NOMO-1 (cell line): ENCODE measurements at regions not wholly inside any gene's neighbourhood (a gene's known extent, or its start where the extent isn't known, plus 50 kb on each side); places are given as distances from the start of the nearest gene placed in this dataset.

Experiments
- DNase-seq, 2 experiments: peaks; one replicate each; lab custom pipeline; 2025; ENCODE audit not compliant: unreplicated experiment in 2 of 2; lab: John Stamatoyannopoulos, UW

DNA sequence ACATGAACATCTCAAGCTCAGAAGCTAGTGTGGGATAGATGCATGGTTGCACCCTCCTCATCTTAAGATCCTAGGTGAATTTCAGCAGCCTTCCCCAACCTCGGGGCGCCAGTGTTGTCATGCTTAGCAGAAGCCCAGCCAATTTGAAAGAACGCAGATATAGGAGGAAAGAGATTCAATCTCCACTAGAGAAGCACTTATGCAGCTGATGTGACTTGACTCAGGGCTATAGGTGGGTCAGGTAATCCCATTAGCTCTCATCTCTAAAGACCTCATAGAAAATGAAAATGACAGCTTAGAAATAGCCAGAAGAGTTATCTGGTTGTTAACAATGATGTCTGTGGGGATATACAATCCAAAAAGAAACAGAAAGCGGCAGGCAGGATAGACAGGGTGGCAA is 310.5 kb downstream of the GPAM start:
- no peak for DNase-seq

DNA sequence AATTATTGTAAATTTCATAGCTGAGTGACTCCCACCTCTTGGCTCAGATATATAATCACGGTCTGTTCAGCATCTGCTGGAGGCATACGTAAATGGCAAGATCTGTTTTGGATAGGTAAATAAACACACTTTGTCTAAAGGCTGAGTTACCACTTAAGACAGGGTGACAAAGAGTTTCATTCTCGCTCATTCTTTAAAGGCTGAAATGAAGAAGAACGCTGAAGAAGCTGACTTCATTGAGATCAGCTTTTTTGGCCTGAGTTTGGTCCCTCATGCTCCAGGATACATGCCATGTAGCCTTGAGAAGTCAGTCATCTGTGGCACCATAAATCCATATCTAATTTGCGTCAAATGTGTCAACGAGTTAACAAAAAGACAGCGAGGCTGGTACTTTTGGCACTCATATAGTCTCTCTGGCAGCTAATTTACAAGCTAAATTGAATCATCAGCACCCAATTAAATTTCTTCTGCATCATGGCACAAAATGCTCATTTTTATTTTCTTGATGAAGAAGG is 309.9 kb downstream of the GPAM start:
- no peak for DNase-seq

DNA sequence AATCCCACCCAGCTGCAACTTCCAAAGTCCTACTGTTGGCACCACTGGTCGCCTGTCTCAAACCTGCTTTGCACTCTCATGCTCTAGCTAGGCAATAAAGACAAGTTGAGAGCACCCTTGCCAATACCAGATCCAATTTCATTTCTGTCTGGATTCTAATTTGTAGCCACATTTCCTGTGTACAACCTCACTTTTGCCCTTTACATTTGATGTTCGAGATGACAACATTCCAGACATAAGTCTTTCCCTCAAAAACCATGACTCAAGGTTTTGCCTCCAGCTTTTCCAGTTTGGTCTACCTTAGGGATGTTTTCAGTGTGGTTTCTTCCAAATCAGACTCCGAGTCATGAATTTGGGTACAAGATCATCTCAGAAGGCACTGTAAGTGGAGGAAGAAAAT is 309.0 kb downstream of the GPAM start:
- no peak for DNase-seq

DNA sequence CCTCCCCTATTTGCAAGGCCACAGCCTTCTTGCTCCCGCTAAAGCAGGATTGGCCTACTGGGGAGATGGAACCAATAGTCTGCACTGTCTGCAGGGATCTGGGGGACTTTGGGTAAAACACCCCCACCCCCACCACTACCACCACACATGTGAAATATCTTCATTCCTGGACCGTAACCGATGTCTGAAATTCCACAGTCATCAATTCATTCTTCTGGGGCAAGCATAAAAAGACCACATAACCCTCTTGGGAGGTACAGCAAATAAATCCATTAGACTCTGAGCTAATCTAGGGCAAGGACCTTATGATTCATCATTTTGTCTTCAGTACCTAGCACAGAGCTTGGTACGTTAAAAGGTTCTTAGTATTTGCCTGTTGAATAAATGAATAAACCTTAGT is 307.8 kb downstream of the GPAM start:
- DNase-seq: no peak

DNA sequence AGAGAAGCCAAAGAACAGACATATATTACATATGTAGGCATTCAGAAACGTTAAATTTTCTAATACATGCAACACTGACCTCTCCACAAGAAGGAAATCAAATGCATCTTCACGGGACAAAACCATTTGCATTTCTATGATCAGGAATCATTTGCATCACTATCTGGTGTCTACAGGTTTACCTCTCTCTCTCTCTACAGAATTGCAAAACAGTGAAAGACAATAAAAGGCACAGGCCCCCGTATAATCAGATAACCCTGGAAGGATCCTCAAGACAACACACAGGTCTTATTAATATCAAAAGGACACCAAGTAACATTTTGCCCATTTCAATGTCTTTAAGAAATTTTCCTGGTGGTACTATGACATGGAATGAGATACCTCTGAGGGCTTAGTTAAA is 306.3 kb downstream of the GPAM start:
- DNase-seq: no peak

DNA sequence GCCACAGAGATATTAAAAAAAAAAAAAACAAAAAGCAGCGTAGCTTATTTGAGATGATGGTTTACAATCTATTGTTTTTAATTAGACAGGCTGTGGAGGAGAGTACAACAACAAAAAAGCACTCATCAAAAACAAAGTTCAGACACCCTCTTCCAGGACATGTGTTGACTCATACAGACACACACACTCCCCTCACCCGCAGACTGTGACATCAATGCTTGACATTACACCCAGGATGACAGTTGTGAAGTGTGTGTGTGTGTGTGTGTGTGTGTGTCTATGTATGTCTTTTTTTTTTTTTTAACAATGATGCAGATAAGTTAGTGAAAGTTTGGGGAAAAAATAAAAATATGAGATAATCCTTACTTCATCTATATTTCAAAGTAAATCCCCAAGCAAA is 303.6 kb downstream of the GPAM start:
- no peak for DNase-seq

DNA sequence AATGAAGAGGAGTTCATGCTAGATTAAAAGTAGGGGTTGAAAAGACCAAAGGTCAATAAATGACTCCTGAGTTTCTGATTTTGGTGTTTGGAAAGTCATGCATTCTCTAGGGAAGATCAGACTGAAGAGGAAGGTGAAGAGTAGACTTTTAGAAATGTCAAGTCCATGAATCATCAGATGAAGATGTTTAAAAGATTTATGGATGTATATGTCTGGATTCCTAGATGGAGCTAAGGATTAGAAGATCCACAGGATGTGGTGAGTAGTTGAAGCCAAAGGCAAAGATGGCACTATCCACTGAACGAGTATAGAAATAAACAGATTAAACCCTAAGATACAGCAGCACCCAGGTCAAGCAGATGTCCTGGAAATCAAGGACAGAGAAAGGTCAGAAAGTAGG is 298.5 kb downstream of the GPAM start:
- DNase-seq: no peak

DNA sequence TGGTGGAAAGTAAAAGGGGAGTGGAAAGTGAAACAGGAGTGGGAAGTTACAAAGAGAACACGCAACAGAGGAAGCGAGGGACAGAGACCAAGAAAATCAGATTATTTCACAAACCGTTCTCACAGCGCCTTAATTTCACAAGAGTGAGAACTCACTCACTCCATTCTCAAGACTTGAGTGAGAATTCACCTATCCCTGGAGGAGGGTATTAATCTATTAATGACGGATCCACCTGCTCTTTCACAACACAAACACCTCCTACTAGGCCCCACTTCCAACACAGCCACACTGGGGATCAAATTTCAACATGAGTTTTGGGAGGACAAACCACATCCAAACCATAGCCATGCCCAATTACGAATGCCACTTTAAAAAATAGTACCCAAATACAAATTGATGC is 297.6 kb downstream of the GPAM start:
- no peak for DNase-seq

DNA sequence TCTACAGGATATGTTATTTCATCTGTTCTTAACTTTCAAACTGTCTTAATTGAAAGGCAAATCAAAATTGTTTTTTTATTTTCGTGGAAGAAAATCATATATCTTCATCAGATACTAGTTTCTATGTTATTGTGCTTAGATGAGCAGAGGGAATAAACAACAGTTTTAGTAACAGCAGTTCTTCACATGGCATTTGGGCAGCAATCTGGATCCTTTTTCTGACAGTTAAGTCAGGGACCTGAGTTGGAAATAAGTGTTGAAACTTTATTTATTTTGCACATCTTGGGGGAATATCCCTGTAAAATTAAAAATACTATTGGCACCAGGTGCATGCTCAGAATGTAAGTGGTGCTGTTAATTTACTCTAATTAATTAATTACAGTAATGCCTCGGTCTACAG is 296.3 kb downstream of the GPAM start:
- no peak for DNase-seq

DNA sequence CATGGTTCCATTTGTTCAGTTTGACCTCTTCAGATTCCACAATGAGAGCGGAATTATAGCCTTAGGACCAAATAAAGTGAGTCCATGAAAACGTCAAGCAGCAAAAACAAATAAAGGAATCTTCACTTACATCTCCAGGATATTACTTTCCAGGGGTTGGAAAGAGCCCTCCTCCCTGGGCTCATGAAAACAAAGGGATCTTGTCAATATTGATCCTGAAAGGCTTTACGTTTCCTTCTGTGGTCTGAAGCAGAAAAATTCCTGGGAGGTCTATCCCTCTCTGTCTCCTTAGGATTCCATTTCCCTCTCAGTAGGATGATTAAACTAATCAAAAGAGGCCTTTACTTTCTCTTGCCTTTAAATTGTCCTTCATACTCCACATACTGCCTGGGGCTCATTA is 293.5 kb downstream of the GPAM start:
- no peak for DNase-seq

DNA sequence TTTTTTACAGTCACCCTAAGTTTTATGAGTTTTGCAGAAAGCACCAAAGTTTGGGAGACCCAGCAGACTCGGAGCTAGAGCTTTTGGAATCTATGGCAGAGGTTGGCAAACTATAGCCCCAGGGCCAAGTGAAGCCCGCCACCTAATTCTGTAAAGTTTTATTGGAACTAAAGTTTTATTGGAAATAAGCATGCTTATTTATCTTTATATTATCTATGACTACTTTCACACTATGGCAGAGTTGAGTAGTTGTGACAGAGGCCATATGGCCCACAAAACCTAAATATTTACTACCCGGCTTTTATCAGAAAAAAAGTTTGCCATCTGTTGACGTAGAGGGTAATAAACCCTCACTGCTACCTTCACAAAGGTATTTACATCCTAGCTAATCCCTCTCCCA is 267.6 kb downstream of the GPAM start:
- no peak for DNase-seq

DNA sequence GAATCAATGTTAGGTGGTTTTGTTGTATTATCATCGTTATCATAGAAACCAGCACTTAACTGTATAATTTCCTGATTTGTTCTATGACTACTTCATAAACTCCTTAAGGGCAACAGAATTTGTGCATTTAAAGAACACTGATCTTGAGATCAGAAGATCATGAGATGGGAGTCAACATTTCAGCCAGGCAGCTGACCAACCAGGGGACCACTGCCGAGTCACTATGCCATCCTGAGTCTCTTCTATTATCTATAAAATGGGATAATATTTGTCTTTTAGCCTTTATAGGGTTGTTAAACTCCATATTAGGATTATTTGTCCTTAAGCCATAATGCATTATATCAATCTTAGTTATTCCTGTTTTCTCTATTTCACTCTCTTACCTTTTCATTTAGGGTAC is 261.7 kb downstream of the GPAM start:
- DNase-seq: no peak

DNA sequence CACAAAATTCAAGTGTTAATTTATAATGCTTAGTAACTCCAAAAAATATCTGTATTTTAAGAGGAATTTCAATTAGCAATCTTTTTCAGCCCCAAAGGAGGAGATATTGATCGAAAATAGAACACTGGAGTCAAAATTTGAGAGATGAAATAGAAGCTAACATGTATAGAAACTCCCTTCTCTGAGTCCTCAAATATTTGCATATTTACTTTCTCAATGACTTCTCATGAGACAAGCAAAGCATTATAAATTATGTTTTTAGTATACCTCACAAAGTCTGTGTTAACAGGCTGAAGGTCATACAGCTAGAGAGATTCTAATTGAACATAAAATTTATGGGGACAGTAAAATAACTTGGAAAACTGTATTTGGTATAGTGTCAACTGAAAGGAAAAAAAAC is 260.5 kb downstream of the GPAM start:
- no peak for DNase-seq

DNA sequence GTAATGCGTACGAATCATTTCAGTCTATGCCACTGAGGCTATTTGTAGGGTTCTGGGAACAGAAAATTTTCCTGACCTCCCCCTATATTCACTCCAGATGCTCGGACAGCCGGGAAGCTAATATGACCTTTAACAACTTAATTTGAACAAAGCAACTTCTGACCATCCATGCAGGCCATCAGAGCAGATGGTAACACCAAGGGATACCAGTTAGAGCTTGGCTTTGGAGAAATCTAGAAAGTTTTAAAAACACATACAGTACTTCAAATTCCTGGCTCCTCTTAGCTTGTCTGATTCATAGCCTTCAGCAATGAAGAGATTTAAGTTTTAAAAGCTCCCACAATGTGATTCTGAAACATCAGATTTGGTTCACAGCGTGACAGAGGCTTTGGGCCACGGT is 257.3 kb downstream of the GPAM start:
- no peak for DNase-seq

DNA sequence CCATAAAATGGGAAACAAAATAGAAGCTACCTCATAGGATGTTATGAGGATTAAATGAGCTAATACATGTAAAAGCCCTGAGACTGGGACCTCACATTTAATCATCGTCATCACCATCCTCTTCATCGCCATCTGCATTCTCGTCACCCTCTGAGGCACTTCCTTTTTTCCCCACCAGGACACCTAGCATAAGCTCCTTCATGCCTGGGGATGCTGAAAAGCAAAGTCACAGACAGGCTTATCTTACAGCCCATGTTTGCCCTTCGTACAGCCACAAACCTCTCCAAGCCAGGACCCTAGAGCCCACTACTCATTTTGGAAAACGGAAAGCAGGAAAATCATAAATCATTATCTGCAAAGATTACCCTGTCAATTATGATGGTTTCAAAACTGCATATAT is 249.6 kb downstream of the GPAM start:
- DNase-seq: no peak

DNA sequence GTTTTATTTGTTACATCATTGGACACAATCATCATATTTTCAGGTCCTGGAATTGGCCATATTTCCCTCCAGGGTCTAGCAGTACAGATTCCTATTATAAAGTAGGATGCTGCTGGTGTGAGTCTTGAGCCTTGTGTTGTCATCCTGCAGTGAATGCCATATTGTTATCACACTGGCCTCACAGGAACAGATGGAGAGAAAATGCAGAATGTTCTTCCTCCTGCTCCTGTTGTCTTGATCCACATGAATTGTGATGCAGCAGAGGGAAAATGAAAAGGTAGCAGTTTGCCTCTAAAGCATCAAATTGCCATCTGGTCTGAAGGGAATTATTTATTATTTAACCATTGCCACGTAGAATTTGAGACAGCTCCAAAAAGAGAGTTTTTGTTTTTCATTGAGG is 248.6 kb downstream of the GPAM start:
- no peak for DNase-seq

DNA sequence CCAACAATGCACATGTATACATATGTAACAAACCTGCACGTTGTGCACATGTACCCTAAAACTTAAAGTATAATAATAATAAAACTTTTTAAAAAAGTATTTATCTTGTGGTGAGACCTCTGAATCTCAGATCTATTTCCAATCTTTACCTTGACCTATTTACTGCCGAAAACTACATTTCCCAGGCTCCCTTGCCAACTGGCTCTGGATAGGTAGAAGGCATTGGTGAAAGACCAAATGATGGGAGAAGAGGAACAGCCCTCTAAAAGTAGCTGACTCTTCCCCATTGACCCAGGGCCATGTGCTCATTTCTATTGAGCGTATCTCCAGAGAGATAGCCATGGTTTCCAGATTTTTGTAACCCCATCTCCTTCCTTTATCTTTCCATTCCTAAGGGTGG is 247.4 kb downstream of the GPAM start:
- no peak for DNase-seq

DNA sequence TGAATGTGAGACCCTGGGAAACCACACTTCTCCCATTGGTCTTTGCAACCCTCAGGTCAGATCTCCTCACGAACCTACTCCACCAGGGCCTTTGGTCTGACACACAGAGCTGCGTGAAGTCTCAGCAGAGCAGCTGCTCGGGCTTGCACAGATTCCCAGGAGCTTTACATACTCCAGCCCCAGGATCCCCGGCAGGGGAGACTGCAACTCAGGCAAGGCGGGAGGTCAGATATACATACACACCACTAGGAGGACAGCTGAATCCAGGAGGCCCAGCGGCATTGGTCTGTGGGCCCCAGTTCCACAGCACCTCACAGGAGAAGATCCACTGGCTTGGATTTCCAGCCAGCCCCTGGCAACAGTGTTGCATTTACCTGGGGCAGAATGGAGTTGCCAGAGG is 239.2 kb downstream of the GPAM start:
- no peak for DNase-seq

DNA sequence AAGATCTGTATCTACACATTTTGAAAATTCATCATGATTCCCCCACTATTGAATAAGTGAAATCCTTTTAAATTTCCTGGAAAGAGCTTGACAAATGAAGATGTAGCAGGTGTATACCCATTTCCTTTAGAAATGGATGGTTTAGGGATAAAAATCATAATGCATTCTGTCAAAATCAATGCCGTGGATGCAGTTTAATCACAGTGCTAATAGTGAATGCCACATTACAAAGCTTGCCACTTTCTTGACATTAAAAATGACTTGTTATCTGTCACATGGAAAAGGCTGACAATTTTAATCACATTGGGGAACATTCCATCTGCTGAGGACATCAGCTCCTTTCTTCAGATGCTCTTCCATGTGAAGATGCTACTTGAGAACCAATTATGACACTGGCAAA is 229.6 kb downstream of the GPAM start:
- DNase-seq: no peak

DNA sequence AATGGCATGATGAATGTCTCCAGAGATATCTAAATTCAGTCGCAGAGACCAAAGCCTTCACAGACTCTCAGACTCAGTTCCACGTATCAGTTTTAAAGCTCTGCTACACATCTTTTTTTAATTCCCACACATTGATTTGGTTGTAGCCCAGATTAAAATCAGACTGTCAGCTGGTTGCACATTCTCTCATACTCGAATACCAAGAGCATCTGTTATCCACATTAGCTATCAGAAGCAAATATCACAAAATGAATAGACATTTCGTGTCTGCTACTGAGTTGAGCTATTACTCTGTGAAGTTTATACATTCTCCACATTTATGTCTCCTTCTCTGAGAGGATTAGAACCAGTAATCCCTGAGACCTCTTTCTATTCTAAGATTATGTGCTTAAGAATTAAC is 229.2 kb downstream of the GPAM start:
- DNase-seq: no peak

DNA sequence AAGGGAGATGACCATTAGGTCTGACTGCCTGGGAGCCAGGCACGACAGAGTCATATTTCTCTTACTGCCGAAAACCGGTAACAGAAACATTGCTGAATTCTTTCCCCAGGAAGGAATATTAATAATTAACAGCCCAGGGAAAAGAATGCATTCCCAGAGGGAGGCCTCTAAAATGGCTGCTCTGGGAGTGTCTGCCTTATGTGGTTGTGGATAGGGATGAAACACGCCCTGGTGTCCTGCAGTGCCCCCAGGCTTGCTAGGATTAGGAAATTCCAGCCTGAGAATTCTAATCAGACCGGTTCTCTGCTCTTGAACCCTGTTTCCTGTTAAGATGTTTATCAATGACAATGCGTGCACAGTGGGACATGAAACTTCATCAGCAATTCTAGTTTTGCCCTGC is 226.7 kb downstream of the GPAM start:
- DNase-seq: no peak

DNA sequence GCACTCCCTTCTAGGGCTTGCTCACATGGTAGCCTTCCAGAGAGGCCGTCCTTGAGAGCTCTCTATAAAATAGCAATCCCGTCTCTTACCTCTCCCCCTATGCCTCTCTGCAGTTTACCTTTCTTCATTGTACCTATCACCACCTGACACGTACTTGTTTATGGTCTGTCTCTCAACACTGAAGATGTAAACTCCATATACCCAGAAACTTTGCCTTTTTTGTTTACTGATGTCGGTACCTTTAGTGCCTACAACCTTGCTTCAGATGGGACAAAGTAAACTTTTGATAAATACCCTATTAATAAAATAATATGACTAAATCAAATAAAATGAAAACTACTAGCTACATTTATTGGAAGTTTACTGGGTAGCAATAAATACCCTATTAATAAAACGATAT is 220.6 kb downstream of the GPAM start:
- DNase-seq: no peak

DNA sequence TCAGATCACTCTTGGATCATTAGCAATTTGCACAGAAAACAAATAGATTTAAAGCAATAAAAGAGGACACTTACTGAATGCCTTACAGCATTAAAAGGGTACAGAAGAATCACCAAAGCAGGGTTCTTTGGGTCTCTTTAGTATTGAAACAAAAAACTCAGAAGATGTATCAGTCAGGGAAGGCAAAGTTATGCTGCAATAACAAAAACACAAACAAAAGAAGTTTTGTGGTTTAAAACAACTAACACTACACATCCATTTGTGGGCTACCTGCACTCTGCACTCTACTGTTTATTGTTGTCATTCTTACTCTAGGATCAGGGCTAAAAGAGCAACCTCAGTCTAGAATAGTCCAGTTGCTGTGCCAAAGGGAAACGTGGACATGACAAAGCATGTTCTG is 216.4 kb downstream of the GPAM start:
- no peak for DNase-seq

DNA sequence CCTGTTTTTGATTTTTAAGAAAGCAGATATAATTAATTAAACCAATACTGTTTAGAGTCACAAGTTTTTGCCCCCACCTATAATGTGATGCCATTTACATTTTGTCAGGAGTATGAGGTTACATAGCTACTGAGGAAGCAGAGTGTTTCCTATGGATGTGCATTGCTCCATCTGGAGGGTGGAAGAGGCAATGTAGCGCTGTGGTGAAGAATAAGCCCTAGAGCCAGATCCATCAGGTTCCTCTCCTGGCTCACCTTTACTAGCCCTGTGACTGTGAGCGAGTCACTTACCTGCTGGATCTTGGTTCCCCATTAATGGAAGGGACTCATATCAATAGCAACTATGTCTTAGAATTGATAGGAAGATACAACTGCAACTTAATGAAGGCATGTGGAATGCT is 216.0 kb downstream of the GPAM start:
- DNase-seq: no peak
